K562 (cell line): ENCODE measurements at regions not wholly inside any gene's neighbourhood (a gene's known extent, or its start where the extent isn't known, plus 50 kb on each side); places are given as distances from the start of the nearest gene placed in this dataset.

Experiments used
- ATAC-seq: fragments of 200-7000 bp; cut with Tn5 transposase; 3 replicates; pipeline ENCODE4 v1.9.1; 2020; ENCODE audit warnings: moderate library complexity
- BruUV-seq: library from RNA; stranded (reverse); fragments of 400-500 nt; replicated peaks from 2 replicates; lab custom pipeline; 2021; lab: Mats Ljungman, UMichigan
- CTCF ChIA-PET: fragments of 300-600 bp; formaldehyde crosslinking; extraction: SDS; loops from one replicate; lab custom pipeline; 2021; ENCODE audit warnings: low intra/inter-chr PET ratio; lab: Yijun Ruan, JAX
- POLR2A ChIA-PET: fragments of 300-600, 350-650 bp; sonication (Branson Sonifier 250); formaldehyde crosslinking; extraction: SDS; loops from one replicate; lab custom pipeline; 2021; ENCODE audit warnings: antibody characterized with exemption, inconsistent platforms; lab: Yijun Ruan, JAX
- DNase-seq, 4 experiments: peaks; one replicate each; pipeline versions ENCODE4 v3.0.0 to v3.0.0-alpha.2; 2011 to 2018; ENCODE audit warnings: low spot score in 3 of 4, mixed read lengths in 3 of 4; ENCODE audit errors: extremely low read depth in 1 of 4
- FAIRE-seq: peaks from 2 replicates; lab custom pipeline; 2011; peaks lifted over from hg19 to GRCh38; lab: Jason Lieb, UNC
- H2AFZ ChIP-seq: 2 replicates; pipeline ENCODE4 v1.6.0; 2011; ENCODE audit warnings: low read depth, low read length, control low read depth, inconsistent platforms
- H3K27ac ChIP-seq: fragments of 200-600 bp; 3 replicates; pipeline ENCODE4 v1.8.0; 2011; ENCODE audit warnings: low read depth, mild to moderate bottlenecking, control low read depth, inconsistent platforms, low read length, moderate library complexity, mixed read lengths; ENCODE audit errors: extremely low read depth
- H3K27me3 ChIP-seq, 2 experiments: fragments of 300-600 bp in 1 of 2; 2 replicates in 1 of 2; 3 replicates in 1 of 2; pipeline versions ENCODE4 v1.6.0 to v1.8.0; 2011; ENCODE audit warnings: inconsistent platforms in 2 of 2, low read length in 2 of 2, mild to moderate bottlenecking in 1 of 2, mixed read lengths in 1 of 2, moderate library complexity in 1 of 2; ENCODE audit not compliant: control insufficient read depth in 2 of 2, insufficient read depth in 2 of 2
- H3K36me3 ChIP-seq: fragments of 300-600 bp; 3 replicates; pipeline ENCODE4 v1.8.0; 2011; ENCODE audit warnings: mild to moderate bottlenecking, low read length, inconsistent platforms; ENCODE audit not compliant: control insufficient read depth, insufficient read depth
- H3K4me1 ChIP-seq, 2 experiments: fragments of 200-600 bp in 1 of 2; replicated peaks in 1 of 2; 2 replicates in 1 of 2; 3 replicates in 1 of 2; pipeline versions ENCODE4 v1.5.1 to v1.8.0; 2011; ENCODE audit warnings: inconsistent platforms in 2 of 2, low read length in 2 of 2, mild to moderate bottlenecking in 1 of 2, mixed read lengths in 1 of 2, moderate library complexity in 1 of 2; ENCODE audit not compliant: control insufficient read depth in 2 of 2, insufficient read depth in 2 of 2
- H3K4me2 ChIP-seq: 2 replicates; pipeline ENCODE4 v1.6.1; 2011; ENCODE audit warnings: low read length, control low read depth, inconsistent platforms, mixed read lengths; ENCODE audit not compliant: insufficient read depth
- H3K4me3 ChIP-seq: fragments of 200-600 bp; sonication (generic), shearing (Covaris generic); 2 replicates; pipeline ENCODE4 v1.5.1; 2016; ENCODE audit warnings: control low read depth, inconsistent platforms
- H3K79me2 ChIP-seq: fragments of 200-600 bp; 3 replicates; pipeline ENCODE4 v1.8.0; 2011; ENCODE audit warnings: low read length, inconsistent platforms; ENCODE audit not compliant: control insufficient read depth, insufficient read depth
- H3K9ac ChIP-seq, 2 experiments: 2 replicates each; pipeline versions ENCODE4 v1.6.0 to v1.6.1; 2011; ENCODE audit warnings: low read depth in 2 of 2, low read length in 2 of 2, control low read depth in 1 of 2, inconsistent platforms in 1 of 2, mild to moderate bottlenecking in 1 of 2, mixed read lengths in 1 of 2; ENCODE audit not compliant: insufficient read depth in 1 of 2
- H3K9me1 ChIP-seq: one replicate; pipeline ENCODE4 v1.6.0; 2011; ENCODE audit warnings: inconsistent platforms, mild to moderate bottlenecking, low read length, moderate library complexity; ENCODE audit not compliant: control insufficient read depth, insufficient read depth
- H3K9me3 ChIP-seq: replicated peaks from 2 replicates; pipeline ENCODE4 v1.5.1; 2011; ENCODE audit warnings: low read depth, low read length, inconsistent platforms; ENCODE audit not compliant: control insufficient read depth, insufficient read depth
- H4K20me1 ChIP-seq: replicated peaks from 2 replicates; pipeline ENCODE4 v1.6.1; 2011; ENCODE audit warnings: low read length, inconsistent platforms, mixed read lengths; ENCODE audit not compliant: control insufficient read depth, insufficient read depth
- ATF7 ChIP-seq: fragments of 450-650 bp; IDR thresholded peaks from 2 replicates; pipeline ENCODE4 v1.7.1; 2014; ENCODE audit warnings: mild to moderate bottlenecking, moderate library complexity
- HMG20B ChIP-seq: fragments of 250-450 bp; sonication (Bioruptor Pico); IDR thresholded peaks from 2 replicates; pipeline ENCODE4 v1.5.0; 2021; ENCODE audit warnings: mild to moderate bottlenecking
- MTA1 ChIP-seq: fragments of 450-650 bp; IDR thresholded peaks from 2 replicates; pipeline ENCODE4 v1.6.1; 2017; ENCODE audit warnings: borderline replicate concordance
- NR2C1 ChIP-seq, 2 experiments: fragments of 450-650 bp; IDR thresholded peaks; 2 replicates each; pipeline ENCODE4 v1.6.1; 2017; ENCODE audit warnings: mild to moderate bottlenecking in 2 of 2, antibody characterized with exemption in 1 of 2, inconsistent platforms in 1 of 2, missing compliant biosample characterization in 1 of 2, missing genetic modification characterization in 1 of 2
- WGBS: fragments of 100-300 bp; shearing (Covaris generic); methylation state at CpG from one replicate; pipeline ENCODE4 v1.1.6; 2016; ENCODE audit warnings: low coverage, mixed read lengths; ENCODE audit not compliant: insufficient coverage; ENCODE audit errors: missing lambda C conversion rate; 5-methylcytosine and 5-hydroxymethylcytosine counted together
- in situ Hi-C: fragments of 300-500 bp; cut with MboI; formaldehyde crosslinking; loops from 4 replicates; pipeline ENCODE4 v1.15.0; 2018; ENCODE audit warnings: inconsistent platforms, mixed read lengths
- intact Hi-C: fragments of 100-400 bp; cut with micrococcal nuclease; formaldehyde crosslinking; loops from 2 replicates; pipeline ENCODE4 v1.14.2; 2022
- TF ChIP-seq, protein P1 (sequence below): fragments of 250-450 bp; sonication (Bioruptor Pico); IDR thresholded peaks from 2 replicates; pipeline ENCODE4 v1.4.0; 2020; ENCODE audit warnings: mild to moderate bottlenecking

DNA sequence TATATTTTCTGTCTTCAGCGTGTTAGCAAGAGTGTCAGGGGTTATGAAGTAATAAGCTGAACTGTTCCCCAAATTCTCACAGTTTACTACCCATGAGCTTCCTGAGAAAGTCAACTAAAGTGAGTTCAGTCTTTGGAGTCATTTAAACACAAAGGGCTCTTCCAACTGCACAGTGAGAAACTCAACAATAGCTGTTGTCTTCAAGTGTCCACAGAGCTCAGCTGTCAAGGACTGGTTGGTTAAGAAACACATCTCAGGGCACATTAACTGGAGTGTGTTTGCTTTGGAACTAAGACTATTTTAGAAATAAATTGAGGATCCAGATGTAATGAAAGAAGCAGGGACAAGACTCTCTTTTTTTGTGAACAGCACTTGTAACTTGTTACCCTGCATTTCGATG lies 241.4 kb upstream of the SOX4 start:
- intact Hi-C loops = no loop called here
- H3K9ac ChIP-seq = no peak overlapping the region
- ATAC-seq (no peak), DNase-seq (no peak)
- H3K9me3 ChIP-seq = no peaks in the 10 kb centered on the region
- H3K27me3 ChIP-seq = peaks cover 5 to 9% of the 10 kb centered on the region in 2 experiments; a peak in 4 of 5 replicates
- H3K27ac ChIP-seq = no peak overlapping the region
- 0% methylated on average over 2 of the region's 2 CpGs for WGBS
- no peak overlapping the region for H3K4me3 ChIP-seq
- POLR2A ChIA-PET = interaction anchor here (0.9 kb wide), 1 partner anchor 16 kb away, joined by 3 read pairs; no protein-coding TSS in a partner anchor
- no peaks in the 10 kb centered on the region for H3K9me1 ChIP-seq
- TF ChIP-seq ATF7 = no peak
- no peak for TF ChIP-seq MTA1
- TF ChIP-seq, protein P1, sequence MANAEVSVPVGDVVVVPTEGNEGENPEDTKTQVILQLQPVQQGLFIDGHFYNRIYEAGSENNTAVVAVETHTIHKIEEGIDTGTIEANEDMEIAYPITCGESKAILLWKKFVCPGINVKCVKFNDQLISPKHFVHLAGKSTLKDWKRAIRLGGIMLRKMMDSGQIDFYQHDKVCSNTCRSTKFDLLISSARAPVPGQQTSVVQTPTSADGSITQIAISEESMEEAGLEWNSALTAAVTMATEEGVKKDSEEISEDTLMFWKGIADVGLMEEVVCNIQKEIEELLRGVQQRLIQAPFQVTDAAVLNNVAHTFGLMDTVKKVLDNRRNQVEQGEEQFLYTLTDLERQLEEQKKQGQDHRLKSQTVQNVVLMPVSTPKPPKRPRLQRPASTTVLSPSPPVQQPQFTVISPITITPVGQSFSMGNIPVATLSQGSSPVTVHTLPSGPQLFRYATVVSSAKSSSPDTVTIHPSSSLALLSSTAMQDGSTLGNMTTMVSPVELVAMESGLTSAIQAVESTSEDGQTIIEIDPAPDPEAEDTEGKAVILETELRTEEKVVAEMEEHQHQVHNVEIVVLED (CRISPR knock-in tag) = no peak
- no peak for TF ChIP-seq NR2C1 (IDR thresholded peaks at IDR 0.05)
- no peak for TF ChIP-seq NR2C1 (tag; IDR thresholded peaks at IDR 0.05)
- TF ChIP-seq HMG20B (CRISPR knock-in tag) = no peak
- TF ChIP-seq, all 486 proteins: peak for 0
- Histone ChIP-seq H3K4me2 (no peak overlapping the region), H3K4me1 (no peaks in the 10 kb centered on the region), H2AFZ (no peak overlapping the region), H3K79me2 (no peaks in the 10 kb centered on the region), H3K36me3 (no peaks in the 10 kb centered on the region), H4K20me1 (no peaks in the 10 kb centered on the region)
- CTCF ChIA-PET = no interaction called here
- FAIRE-seq = no peak
- BruUV-seq = no TSS peak
- in situ Hi-C loops = no loop called here
